K562 (cell line): ENCODE measurements at regions not wholly inside any gene's neighbourhood (a gene's known extent, or its start where the extent isn't known, plus 50 kb on each side); places are given as distances from the start of the nearest gene placed in this dataset.

Source experiments
- ARID1B ChIP-seq: fragments of 450-650 bp; IDR thresholded peaks from 2 replicates; pipeline ENCODE4 v1.6.1; 2016; ENCODE audit warnings: antibody characterized with exemption, mild to moderate bottlenecking, inconsistent platforms
- CHD2 ChIP-seq: IDR thresholded peaks from 2 replicates; pipeline ENCODE4 v1.6.1; 2011; ENCODE audit warnings: low read depth, low read length
- HDAC8 ChIP-seq: fragments of 450-650 bp; IDR thresholded peaks from 2 replicates; pipeline ENCODE4 v1.6.1; 2016; ENCODE audit warnings: mild to moderate bottlenecking, missing genetic modification characterization, moderate library complexity, missing compliant biosample characterization
- KLF6 ChIP-seq: fragments of 250-450 bp; sonication (Bioruptor Pico); IDR thresholded peaks from 2 replicates; pipeline ENCODE4 v1.4.0; 2020; ENCODE audit warnings: mild to moderate bottlenecking, moderate library complexity, borderline replicate concordance
- TEAD4 ChIP-seq, 2 experiments: sonication (generic) in 1 of 2; formaldehyde crosslinking in 1 of 2; IDR thresholded peaks; 2 replicates each; pipeline versions ENCODE4 v1.6.1 to v1.8.0; 2012 to 2022; ENCODE audit warnings: borderline replicate concordance in 1 of 2, inconsistent platforms in 1 of 2, low read length in 1 of 2, mild to moderate bottlenecking in 1 of 2, missing genetic modification reagents in 1 of 2
- ZBTB1 ChIP-seq: sonication (generic); formaldehyde crosslinking; IDR thresholded peaks from 2 replicates; pipeline ENCODE4 v1.8.1; 2023; ENCODE audit warnings: missing genetic modification reagents, low read depth, mild to moderate bottlenecking, borderline replicate concordance

- no peak for TF ChIP-seq TEAD4 (IDR thresholded peaks at IDR 0.05; ENCODE audit: low read length)
- TF ChIP-seq TEAD4 (CRISPR knock-in tag; IDR thresholded peaks at IDR 0.05; ENCODE audit: borderline replicate concordance) = no peak
- no peak for TF ChIP-seq CHD2
- TF ChIP-seq KLF6 (CRISPR knock-in tag) = no peak
- no peak for TF ChIP-seq ARID1B
- no peak for TF ChIP-seq HDAC8 (tag)
- no peak for TF ChIP-seq ZBTB1 (CRISPR knock-in tag)
Measured at GRCh38 chr13:112130418-112130817, 63.5 kb downstream of the SOX1 start.
